HepG2 (cell line): ENCODE measurements at regions not wholly inside any gene's neighbourhood (a gene's known extent, or its start where the extent isn't known, plus 50 kb on each side); places are given as distances from the start of the nearest gene placed in this dataset.

Source experiments
- ATAC-seq: fragments of 200-7000 bp; cut with Tn5 transposase; 3 replicates; pipeline ENCODE4 v1.9.1; 2020; ENCODE audit warnings: mild to moderate bottlenecking, moderate library complexity
- BruUV-seq: library from RNA; stranded (reverse); fragments of 400-500 nt; replicated peaks from 2 replicates; lab custom pipeline; 2021; lab: Mats Ljungman, UMichigan
- CTCF ChIA-PET: fragments of 300-600 bp; formaldehyde crosslinking; extraction: SDS; loops from one replicate; lab custom pipeline; 2021; ENCODE audit warnings: low total read pairs, inconsistent platforms, low intra/inter-chr PET ratio; lab: Yijun Ruan, JAX
- POLR2A ChIA-PET: fragments of 350-600 bp; sonication (Branson Sonifier 250); formaldehyde crosslinking; loops from one replicate; lab custom pipeline; 2020; ENCODE audit warnings: antibody characterized with exemption, inconsistent platforms; lab: Yijun Ruan, JAX
- DNase-seq: peaks from one replicate; pipeline ENCODE4 v3.0.0-alpha.2; 2015; ENCODE audit warnings: low spot score
- FAIRE-seq: peaks from 3 replicates; lab custom pipeline; 2011; peaks lifted over from hg19 to GRCh38; lab: Jason Lieb, UNC
- H2AFZ ChIP-seq: one replicate; pipeline ENCODE4 v1.6.1; 2011; ENCODE audit warnings: low read length, inconsistent platforms
- H3K27ac ChIP-seq: fragments of 300-600 bp; 3 replicates; pipeline ENCODE4 v1.8.0; 2011; ENCODE audit warnings: mixed run types, mild to moderate bottlenecking, mixed read lengths, low read length, inconsistent platforms; ENCODE audit not compliant: insufficient read depth; ENCODE audit errors: extremely low read length
- H3K27me3 ChIP-seq, 2 experiments: fragments of 200-600 bp in 1 of 2; 2 replicates in 1 of 2; 3 replicates in 1 of 2; pipeline versions ENCODE4 v1.6.0 to v1.8.0; 2011; ENCODE audit warnings: low read length in 2 of 2, mild to moderate bottlenecking in 2 of 2, moderate library complexity in 2 of 2, inconsistent platforms in 1 of 2; ENCODE audit not compliant: insufficient read depth in 2 of 2, control insufficient read depth in 1 of 2
- H3K36me3 ChIP-seq, 2 experiments: fragments of 200-600 bp in 1 of 2; replicated peaks in 1 of 2; 2 replicates in 1 of 2; 3 replicates in 1 of 2; pipeline versions ENCODE4 v1.5.1 to v1.8.0; 2011; ENCODE audit warnings: low read length in 2 of 2, inconsistent platforms in 1 of 2; ENCODE audit not compliant: insufficient read depth in 2 of 2, control insufficient read depth in 1 of 2
- H3K4me1 ChIP-seq: 2 replicates; pipeline ENCODE4 v1.5.1; 2012; ENCODE audit warnings: low read length, inconsistent platforms; ENCODE audit not compliant: insufficient read depth
- H3K4me2 ChIP-seq: 2 replicates; pipeline ENCODE4 v1.6.0; 2011; ENCODE audit warnings: low read depth, low read length, inconsistent platforms
- H3K4me3 ChIP-seq, 3 experiments: fragments of 200-600 bp in 1 of 3; sonication (generic), shearing (Covaris generic) in 1 of 3; replicated peaks in 1 of 3; 2 replicates each; pipeline ENCODE4 v1.5.1; 2011 to 2016; ENCODE audit warnings: low read length in 3 of 3, inconsistent platforms in 2 of 3, low read depth in 2 of 3, mild to moderate bottlenecking in 2 of 3, control low read depth in 1 of 3, mixed read lengths in 1 of 3; ENCODE audit not compliant: insufficient read depth in 1 of 3
- H3K79me2 ChIP-seq: one replicate; pipeline ENCODE4 v1.6.1; 2011; ENCODE audit warnings: low read length, inconsistent platforms; ENCODE audit not compliant: insufficient read depth
- H3K9ac ChIP-seq: 2 replicates; pipeline ENCODE4 v1.6.0; 2011; ENCODE audit warnings: mild to moderate bottlenecking, low read depth, low read length, inconsistent platforms; ENCODE audit not compliant: insufficient read depth
- H3K9me3 ChIP-seq: 2 replicates; pipeline ENCODE4 v1.5.1; 2012; ENCODE audit warnings: mild to moderate bottlenecking, low read length
- H4K20me1 ChIP-seq: 2 replicates; pipeline ENCODE4 v1.6.0; 2011; ENCODE audit warnings: inconsistent platforms, mild to moderate bottlenecking, low read length, moderate library complexity; ENCODE audit not compliant: insufficient read depth
- CHD2 ChIP-seq: IDR thresholded peaks from 2 replicates; pipeline ENCODE4 v1.6.1; 2011; ENCODE audit warnings: low read depth, low read length, improper control_type of control experiment
- KDM5A ChIP-seq: fragments of 200-600 bp; sonication (generic); IDR thresholded peaks from 2 replicates; pipeline ENCODE4 v1.7.0; 2018; ENCODE audit warnings: antibody characterized with exemption, mild to moderate bottlenecking, low read length, borderline replicate concordance
- MZF1 ChIP-seq: sonication (generic); formaldehyde crosslinking; IDR thresholded peaks from 2 replicates; pipeline ENCODE4 v1.8.1; 2023; ENCODE audit warnings: mild to moderate bottlenecking, missing genetic modification reagents, borderline replicate concordance
- NCOA1 ChIP-seq: sonication (generic); formaldehyde crosslinking; IDR thresholded peaks from 2 replicates; pipeline ENCODE4 v1.9.0; 2021; ENCODE audit warnings: missing genetic modification reagents
- NCOA2 ChIP-seq: sonication (generic); formaldehyde crosslinking; IDR thresholded peaks from 2 replicates; pipeline ENCODE4 v1.8.0; 2022; ENCODE audit warnings: inconsistent platforms
- NFATC3 ChIP-seq: sonication (generic); formaldehyde crosslinking; IDR thresholded peaks from 2 replicates; pipeline ENCODE4 v1.5.1; 2020; ENCODE audit warnings: mild to moderate bottlenecking, missing genetic modification reagents
- NONO ChIP-seq, 2 experiments: fragments of 450-650 bp in 1 of 2; sonication (generic) in 1 of 2; formaldehyde crosslinking in 1 of 2; IDR thresholded peaks in 1 of 2; conservative IDR thresholded peaks in 1 of 2; 2 replicates each; pipeline versions ENCODE4 v1.6.1 to v1.8.0; 2017 to 2022; ENCODE audit warnings: mild to moderate bottlenecking in 1 of 2, missing genetic modification reagents in 1 of 2, moderate library complexity in 1 of 2
- RELA ChIP-seq: sonication (generic); formaldehyde crosslinking; IDR thresholded peaks from 2 replicates; pipeline ENCODE4 v1.4.0; 2020; ENCODE audit warnings: missing genetic modification reagents
- RXRA ChIP-seq: sonication (generic); formaldehyde crosslinking; IDR thresholded peaks from 2 replicates; pipeline ENCODE4 v1.5.1; 2020; ENCODE audit warnings: missing genetic modification reagents
- SP1 ChIP-seq, 2 experiments: fragments of 450-650 bp in 1 of 2; sonication (generic) in 1 of 2; formaldehyde crosslinking in 1 of 2; IDR thresholded peaks; 2 replicates each; pipeline versions ENCODE4 v1.4.0 to v1.6.1; 2016 to 2020; ENCODE audit warnings: missing genetic modification reagents in 1 of 2
- ZNF101 ChIP-seq: sonication (generic); formaldehyde crosslinking; IDR thresholded peaks from 2 replicates; pipeline ENCODE4 v1.4.0; 2020; ENCODE audit warnings: mild to moderate bottlenecking, low read depth, missing genetic modification reagents, borderline replicate concordance
- ZNF263 ChIP-seq: sonication (generic); formaldehyde crosslinking; IDR thresholded peaks from 2 replicates; pipeline ENCODE4 v1.4.0; 2020; ENCODE audit warnings: missing genetic modification reagents
- ZNF501 ChIP-seq: sonication (generic); formaldehyde crosslinking; IDR thresholded peaks from 2 replicates; pipeline ENCODE4 v1.5.1; 2020; ENCODE audit warnings: mild to moderate bottlenecking, moderate library complexity, missing genetic modification reagents
- ZNF570 ChIP-seq: sonication (generic); formaldehyde crosslinking; IDR thresholded peaks from 2 replicates; pipeline ENCODE4 v1.4.0; 2020; ENCODE audit warnings: mild to moderate bottlenecking, missing genetic modification reagents, borderline replicate concordance
- ZNF674 ChIP-seq: sonication (generic); formaldehyde crosslinking; IDR thresholded peaks from 2 replicates; pipeline ENCODE4 v1.5.0; 2020; ENCODE audit warnings: low read depth, mild to moderate bottlenecking, missing genetic modification reagents
- WGBS: methylation state at CpG from one replicate; pipeline ENCODE4 v1.1.6; 2017; ENCODE audit warnings: low lambda C conversion rate; 5-methylcytosine and 5-hydroxymethylcytosine counted together
- in situ Hi-C: cut with HindIII; loops from 2 replicates; pipeline ENCODE4 v1.10.0; 2017; ENCODE audit warnings: low pct_unique_long_range_greater_than_20kb; ENCODE audit not compliant: extremely low pct_ligation_motif_present
- intact Hi-C: fragments of 100-400 bp; cut with micrococcal nuclease; formaldehyde crosslinking; loops from one replicate; pipeline ENCODE4 v1.10.0; 2022; ENCODE audit not compliant: unreplicated experiment
- TF ChIP-seq, protein P1 (sequence below): sonication (generic); formaldehyde crosslinking; IDR thresholded peaks from 2 replicates; pipeline ENCODE4 v1.4.0; 2020; ENCODE audit warnings: missing genetic modification reagents
- TF ChIP-seq, protein P2 (sequence below): sonication (generic); formaldehyde crosslinking; IDR thresholded peaks from 2 replicates; pipeline ENCODE4 v1.5.0; 2020; ENCODE audit warnings: missing genetic modification reagents
- TF ChIP-seq, protein P3 (sequence below): sonication (generic); formaldehyde crosslinking; IDR thresholded peaks from 2 replicates; pipeline ENCODE4 v1.8.0; 2023; ENCODE audit warnings: mild to moderate bottlenecking, missing genetic modification reagents

GRCh38 chr1:186577216-186577615, 103.0 kb downstream of the PTGS2 start:
- TF ChIP-seq ZNF101 (CRISPR knock-in tag) (no peak), NCOA1 (CRISPR knock-in tag) (no peak)
- DNase-seq (no peak), FAIRE-seq (no peak), ATAC-seq (no peak)
- H4K20me1 ChIP-seq = no peaks in the 10 kb centered on the region
- no peaks in the 10 kb centered on the region for H3K4me1 ChIP-seq
- H3K4me2 ChIP-seq = no peak overlapping the region
- no TSS peak for BruUV-seq
- H3K4me3 ChIP-seq = no peak overlapping the region
- H3K36me3 ChIP-seq = no peaks in the 10 kb centered on the region
- ChIA-PET POLR2A (no interaction called here), CTCF (no interaction called here)
- H3K27ac ChIP-seq = no peak overlapping the region
- H3K9ac ChIP-seq = no peak overlapping the region
- no peak overlapping the region for H2AFZ ChIP-seq
- no peaks in the 10 kb centered on the region for H3K27me3 ChIP-seq
- H3K79me2 ChIP-seq = no peaks in the 10 kb centered on the region
- 1% methylated on average over 2 of the region's 2 CpGs for WGBS
- in situ Hi-C loops (no loop called here), intact Hi-C loops (no loop called here)
- peaks cover 24% of the 10 kb centered on the region; the same call in 1 of the 2 replicates for H3K9me3 ChIP-seq

DNA sequence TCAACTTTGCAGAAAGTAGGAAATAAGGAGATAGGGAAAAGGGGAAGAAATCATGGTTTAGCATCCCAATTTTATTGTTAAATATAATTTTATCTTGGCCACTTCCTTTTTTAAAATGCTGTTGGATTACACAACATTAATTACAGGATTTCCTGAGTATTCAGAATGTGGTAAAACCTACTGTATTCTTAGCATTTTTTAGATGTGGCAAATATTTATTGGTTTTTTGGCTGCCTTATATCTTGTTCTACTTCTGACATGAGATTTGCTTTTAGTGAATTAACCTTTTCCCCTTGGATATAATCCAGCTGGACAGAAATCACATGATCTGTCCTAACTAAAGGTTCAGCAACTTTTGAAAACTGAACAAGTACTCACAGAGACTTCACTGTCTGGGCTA, 104.9 kb downstream of the PTGS2 start:
- Histone ChIP-seq H3K36me3 (no peaks in the 10 kb centered on the region), H2AFZ (no peak overlapping the region), H3K27ac (no peak overlapping the region), H3K4me3 (no peak overlapping the region), H3K9ac (no peak overlapping the region), H3K9me3 (peaks cover 14% of the 10 kb centered on the region; the same call in 1 of the 2 replicates), H4K20me1 (no peaks in the 10 kb centered on the region), H3K27me3 (no peaks in the 10 kb centered on the region), H3K4me2 (no peak overlapping the region), H3K4me1 (no peaks in the 10 kb centered on the region), H3K79me2 (no peaks in the 10 kb centered on the region)
- ChIA-PET CTCF (no interaction called here), POLR2A (no interaction called here)
- in situ Hi-C loops = no loop called here
- intact Hi-C loops = no loop called here
- BruUV-seq = no TSS peak
- FAIRE-seq (no peak), DNase-seq (no peak), ATAC-seq (no peak)
- no peak for TF ChIP-seq NFATC3 (CRISPR knock-in tag)
- TF ChIP-seq SP1 (IDR thresholded peaks at IDR 0.05) = no peak
- no peak for TF ChIP-seq SP1 (CRISPR knock-in tag; IDR thresholded peaks at IDR 0.05)
- TF ChIP-seq KDM5A = no peak
- TF ChIP-seq, protein P1, sequence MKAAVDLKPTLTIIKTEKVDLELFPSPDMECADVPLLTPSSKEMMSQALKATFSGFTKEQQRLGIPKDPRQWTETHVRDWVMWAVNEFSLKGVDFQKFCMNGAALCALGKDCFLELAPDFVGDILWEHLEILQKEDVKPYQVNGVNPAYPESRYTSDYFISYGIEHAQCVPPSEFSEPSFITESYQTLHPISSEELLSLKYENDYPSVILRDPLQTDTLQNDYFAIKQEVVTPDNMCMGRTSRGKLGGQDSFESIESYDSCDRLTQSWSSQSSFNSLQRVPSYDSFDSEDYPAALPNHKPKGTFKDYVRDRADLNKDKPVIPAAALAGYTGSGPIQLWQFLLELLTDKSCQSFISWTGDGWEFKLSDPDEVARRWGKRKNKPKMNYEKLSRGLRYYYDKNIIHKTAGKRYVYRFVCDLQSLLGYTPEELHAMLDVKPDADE = no peak
- TF ChIP-seq NCOA2 (CRISPR knock-in tag) = no peak
- no peak for TF ChIP-seq ZNF570 (CRISPR knock-in tag)
- no peak for TF ChIP-seq MZF1
- no peak for TF ChIP-seq NONO (IDR thresholded peaks at IDR 0.05)
- no peak for TF ChIP-seq NONO (CRISPR knock-in tag; conservative IDR thresholded peaks at IDR 0.05)
- TF ChIP-seq, protein P2, sequence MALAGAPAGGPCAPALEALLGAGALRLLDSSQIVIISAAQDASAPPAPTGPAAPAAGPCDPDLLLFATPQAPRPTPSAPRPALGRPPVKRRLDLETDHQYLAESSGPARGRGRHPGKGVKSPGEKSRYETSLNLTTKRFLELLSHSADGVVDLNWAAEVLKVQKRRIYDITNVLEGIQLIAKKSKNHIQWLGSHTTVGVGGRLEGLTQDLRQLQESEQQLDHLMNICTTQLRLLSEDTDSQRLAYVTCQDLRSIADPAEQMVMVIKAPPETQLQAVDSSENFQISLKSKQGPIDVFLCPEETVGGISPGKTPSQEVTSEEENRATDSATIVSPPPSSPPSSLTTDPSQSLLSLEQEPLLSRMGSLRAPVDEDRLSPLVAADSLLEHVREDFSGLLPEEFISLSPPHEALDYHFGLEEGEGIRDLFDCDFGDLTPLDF = no peak
- TF ChIP-seq ZNF263 (CRISPR knock-in tag) = no peak
- no peak for TF ChIP-seq CHD2
- TF ChIP-seq RXRA (CRISPR knock-in tag) = no peak
- no peak for TF ChIP-seq RELA (CRISPR knock-in tag)
- no peak for TF ChIP-seq ZNF674 (CRISPR knock-in tag)
- TF ChIP-seq, protein P3, sequence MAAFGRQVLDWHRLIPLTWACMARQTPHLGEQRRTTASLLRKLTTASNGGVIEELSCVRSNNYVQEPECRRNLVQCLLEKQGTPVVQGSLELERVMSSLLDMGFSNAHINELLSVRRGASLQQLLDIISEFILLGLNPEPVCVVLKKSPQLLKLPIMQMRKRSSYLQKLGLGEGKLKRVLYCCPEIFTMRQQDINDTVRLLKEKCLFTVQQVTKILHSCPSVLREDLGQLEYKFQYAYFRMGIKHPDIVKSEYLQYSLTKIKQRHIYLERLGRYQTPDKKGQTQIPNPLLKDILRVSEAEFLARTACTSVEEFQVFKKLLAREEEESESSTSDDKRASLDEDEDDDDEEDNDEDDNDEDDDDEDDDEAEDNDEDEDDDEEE (CRISPR knock-in tag) = no peak
- no peak for TF ChIP-seq ZNF501
